HUES6 (cell line): ENCODE measurements at regions not wholly inside any gene's neighbourhood (a gene's known extent, or its start where the extent isn't known, plus 50 kb on each side); places are given as distances from the start of the nearest gene placed in this dataset.

Source experiments
- H3K27ac ChIP-seq: 2 replicates; pipeline ENCODE4 v1.7.0; 2013; ENCODE audit warnings: low read depth, mild to moderate bottlenecking, low read length, inconsistent platforms
- H3K27me3 ChIP-seq: 2 replicates; pipeline ENCODE4 v1.6.1; 2013; ENCODE audit warnings: low read length; ENCODE audit not compliant: control insufficient read depth, insufficient read depth
- H3K36me3 ChIP-seq: 2 replicates; pipeline ENCODE4 v1.6.1; 2013; ENCODE audit warnings: low read length; ENCODE audit not compliant: control insufficient read depth, insufficient read depth
- H3K4me1 ChIP-seq: 2 replicates; pipeline ENCODE4 v1.6.1; 2013; ENCODE audit warnings: low read length; ENCODE audit not compliant: control insufficient read depth, insufficient read depth
- H3K4me3 ChIP-seq: 2 replicates; pipeline ENCODE4 v1.5.1; 2013; ENCODE audit warnings: low read depth, low read length
- H3K9ac ChIP-seq: one replicate; pipeline ENCODE4 v1.6.1; 2013; ENCODE audit warnings: mild to moderate bottlenecking, low read length
- H3K9me3 ChIP-seq: 2 replicates; pipeline ENCODE4 v1.6.1; 2013; ENCODE audit warnings: low read depth, low read length; ENCODE audit not compliant: control insufficient read depth, insufficient read depth

DNA sequence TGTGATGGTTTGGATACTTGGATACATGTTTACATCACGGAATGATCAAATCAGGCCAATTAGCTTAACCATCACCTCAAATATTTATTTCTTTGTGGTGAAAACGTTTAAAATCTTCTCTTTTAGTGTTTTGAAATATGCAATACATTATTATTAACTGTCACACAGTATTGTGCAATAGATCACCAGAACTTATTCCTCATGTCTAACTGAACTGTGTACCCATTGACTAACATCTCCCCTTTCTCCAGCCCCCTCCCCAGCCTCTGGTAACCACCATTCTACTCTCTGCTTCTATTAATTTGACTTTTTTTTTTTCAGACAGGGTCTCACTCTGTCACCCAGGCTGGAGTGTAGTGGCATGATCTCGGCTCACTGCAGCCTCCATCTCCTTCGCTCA lies 471.9 kb downstream of the BCOR start:
- Histone ChIP-seq H3K9me3 (peaks cover 46% of the 10 kb centered on the region), H3K27me3 (no peaks in the 10 kb centered on the region), H3K27ac (no peak overlapping the region), H3K4me1 (no peaks in the 10 kb centered on the region), H3K4me3 (no peak overlapping the region), H3K9ac (no peak overlapping the region), H3K36me3 (no peaks in the 10 kb centered on the region)

DNA sequence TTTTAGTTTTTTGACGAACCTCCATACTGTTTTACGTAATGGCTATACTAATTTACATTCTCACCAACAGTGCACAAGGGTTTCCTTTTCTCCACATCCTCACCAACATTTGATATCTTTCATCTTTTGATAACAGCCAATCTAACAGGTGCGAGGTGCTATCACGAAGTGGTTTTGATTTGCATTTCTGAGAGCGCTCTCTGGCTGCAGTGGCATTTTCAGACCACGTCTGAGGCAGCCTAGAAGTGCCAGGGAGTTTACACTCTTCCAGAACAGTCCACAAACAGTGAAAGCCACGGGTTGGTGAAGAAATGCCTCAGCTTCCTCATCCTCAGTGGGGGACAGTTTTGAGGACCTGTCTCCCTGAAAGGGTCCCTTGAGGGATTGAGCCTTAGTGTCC lies 471.0 kb downstream of the BCOR start:
- Histone ChIP-seq H3K4me1 (no peaks in the 10 kb centered on the region), H3K27me3 (no peaks in the 10 kb centered on the region), H3K27ac (no peak overlapping the region), H3K36me3 (no peaks in the 10 kb centered on the region), H3K4me3 (no peak overlapping the region), H3K9me3 (peaks cover 36% of the 10 kb centered on the region), H3K9ac (no peak overlapping the region)

DNA sequence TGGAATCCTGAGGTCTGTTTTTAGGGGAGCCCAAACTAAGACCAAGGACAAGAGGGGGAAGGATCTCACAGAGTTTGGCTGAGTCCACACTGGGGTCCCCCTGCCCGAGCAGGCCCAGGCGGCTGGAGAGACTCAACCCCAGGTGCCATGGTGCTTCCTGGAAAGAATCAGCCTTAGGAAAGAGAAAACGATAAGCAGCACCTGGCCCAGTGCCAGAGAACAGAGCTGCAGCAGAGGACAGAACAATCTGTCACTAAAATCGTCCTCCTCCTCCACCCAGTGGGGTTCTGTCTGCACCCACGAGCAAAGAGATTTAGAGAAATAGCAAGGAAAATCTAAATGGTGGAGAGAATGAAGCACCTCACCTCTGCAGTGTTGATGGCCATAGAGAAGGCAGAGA lies 470.5 kb downstream of the BCOR start:
- no peak overlapping the region for H3K9ac ChIP-seq
- H3K4me1 ChIP-seq = no peaks in the 10 kb centered on the region
- no peaks in the 10 kb centered on the region for H3K36me3 ChIP-seq
- H3K9me3 ChIP-seq = peaks cover 33% of the 10 kb centered on the region
- H3K27ac ChIP-seq = no peak overlapping the region
- H3K27me3 ChIP-seq = no peaks in the 10 kb centered on the region
- no peak overlapping the region for H3K4me3 ChIP-seq

DNA sequence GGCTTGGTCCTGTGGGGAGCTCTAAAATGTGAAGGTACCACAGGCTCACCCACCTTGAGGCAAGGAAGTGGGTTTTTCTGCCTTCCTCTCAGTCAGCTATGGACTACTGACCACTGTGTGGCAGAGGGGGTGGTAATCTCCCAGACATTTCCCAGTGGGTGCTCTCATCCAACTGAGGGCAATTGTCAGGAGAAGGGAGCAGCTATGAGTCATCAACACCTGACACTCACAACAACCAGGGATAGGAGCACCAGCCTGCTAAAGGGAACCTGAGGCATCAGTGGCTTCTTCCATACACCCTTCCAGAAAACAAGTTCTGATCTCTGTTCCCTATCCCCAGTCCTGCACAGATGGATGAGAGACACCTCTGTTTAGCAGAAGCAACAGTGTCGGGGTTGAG lies 468.8 kb downstream of the BCOR start:
- no peaks in the 10 kb centered on the region for H3K27me3 ChIP-seq
- no peaks in the 10 kb centered on the region for H3K4me1 ChIP-seq
- H3K36me3 ChIP-seq = no peaks in the 10 kb centered on the region
- no peak overlapping the region for H3K4me3 ChIP-seq
- no peak overlapping the region for H3K9ac ChIP-seq
- no peak overlapping the region for H3K27ac ChIP-seq
- H3K9me3 ChIP-seq = peaks cover 26% of the 10 kb centered on the region; the same call in 1 of the 2 replicates

DNA sequence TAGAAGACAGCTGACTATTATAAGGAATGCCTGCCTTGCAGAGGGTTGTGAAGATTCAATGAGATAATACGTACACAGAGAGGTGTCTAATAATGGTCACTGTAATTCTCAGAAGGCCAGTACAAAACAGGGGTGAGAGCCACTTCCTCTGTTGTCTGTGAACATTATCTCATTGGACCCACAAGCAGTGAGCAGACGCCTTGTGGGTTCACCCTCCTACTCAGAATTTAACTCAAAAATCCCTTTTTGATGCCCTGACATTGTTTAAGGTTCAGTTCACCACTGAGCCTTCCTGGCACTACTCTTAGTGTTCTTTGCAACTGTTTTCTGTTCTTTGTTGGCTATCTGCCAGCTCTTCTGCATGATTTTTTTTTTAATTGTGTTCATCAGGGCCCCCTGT lies 467.4 kb downstream of the BCOR start:
- no peaks in the 10 kb centered on the region for H3K4me1 ChIP-seq
- H3K9me3 ChIP-seq = peaks cover 18% of the 10 kb centered on the region; the same call in 1 of the 2 replicates
- H3K27me3 ChIP-seq = no peaks in the 10 kb centered on the region

DNA sequence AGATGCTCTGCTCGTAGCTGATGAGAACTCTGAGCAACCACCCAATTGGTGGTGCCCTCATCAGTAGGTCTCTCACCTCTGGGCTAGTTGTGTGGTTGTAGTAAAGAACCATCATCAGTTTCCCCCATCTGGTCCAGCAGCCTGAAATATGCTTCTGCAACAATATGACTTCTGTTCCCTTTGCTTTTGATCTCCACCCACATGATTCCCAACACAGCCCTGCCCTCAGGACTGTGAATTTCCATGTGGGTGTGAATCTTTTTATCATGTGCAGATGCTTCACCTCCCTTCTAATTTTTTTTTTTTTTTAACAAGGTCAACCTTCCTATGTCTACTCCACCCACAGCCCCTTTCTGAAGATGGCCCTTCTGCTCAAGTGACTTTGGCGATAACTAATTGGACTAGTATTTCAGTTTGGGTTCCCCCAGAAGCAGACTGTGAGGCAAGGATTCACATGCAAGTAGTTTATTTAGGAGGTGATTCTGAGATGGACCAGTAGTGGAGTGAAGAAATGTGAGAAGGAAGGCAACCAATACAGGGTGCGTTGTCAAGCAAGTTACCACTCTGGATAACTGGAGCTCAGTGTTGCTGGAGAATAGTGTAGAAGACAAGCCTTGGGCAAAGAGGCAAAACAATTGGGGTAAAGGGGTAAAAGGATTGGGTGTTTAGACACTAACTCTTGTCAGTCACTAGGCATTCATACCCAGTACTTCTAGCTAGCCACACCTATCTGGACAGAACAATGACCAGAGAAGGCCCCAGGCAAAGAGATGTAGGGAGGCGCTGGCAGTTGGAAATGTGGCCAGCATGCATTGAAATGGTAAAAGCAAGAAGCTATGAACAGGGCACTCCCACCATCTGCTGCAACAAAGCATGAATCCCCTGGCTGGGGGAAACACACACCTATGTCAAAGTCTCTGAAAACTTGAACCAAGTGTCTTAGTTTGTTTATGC lies 466.2 kb downstream of the BCOR start:
- H3K4me1 ChIP-seq = no peaks in the 10 kb centered on the region
- H3K9ac ChIP-seq = no peak overlapping the region
- H3K9me3 ChIP-seq = peaks cover 17% of the 10 kb centered on the region; the same call in 1 of the 2 replicates
- H3K27me3 ChIP-seq = no peaks in the 10 kb centered on the region
- no peaks in the 10 kb centered on the region for H3K36me3 ChIP-seq
- no peak overlapping the region for H3K27ac ChIP-seq
- H3K4me3 ChIP-seq = no peak overlapping the region

More for the DNA sequence above, 467.4 kb downstream of the BCOR start:
- Histone ChIP-seq H3K36me3 (no peaks in the 10 kb centered on the region), H3K4me3 (no peak overlapping the region), H3K9ac (no peak overlapping the region), H3K27ac (no peak overlapping the region)

DNA sequence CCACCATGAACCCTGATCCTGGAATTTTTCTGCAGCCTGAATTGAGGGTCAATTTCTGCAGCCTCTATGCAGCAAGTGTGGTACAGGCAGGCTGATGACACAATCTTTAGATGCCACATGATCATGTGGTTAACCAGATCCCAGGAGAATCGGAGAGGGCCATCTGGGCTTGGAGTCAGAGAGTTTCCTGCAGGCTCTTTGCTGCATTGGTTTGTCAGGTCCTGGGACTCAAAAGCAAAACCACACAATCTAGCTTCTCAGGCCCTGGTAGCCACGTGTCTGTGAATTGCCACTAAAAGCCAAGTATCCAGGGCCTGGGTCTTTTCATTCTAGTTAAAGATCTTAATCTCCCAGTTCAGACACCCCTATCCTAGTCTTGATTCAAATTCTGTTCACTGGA lies 464.5 kb downstream of the BCOR start:
- no peaks in the 10 kb centered on the region for H3K4me1 ChIP-seq
- H3K9me3 ChIP-seq = peaks cover 18% of the 10 kb centered on the region; the same call in 1 of the 2 replicates
- H3K27me3 ChIP-seq = no peaks in the 10 kb centered on the region
- H3K27ac ChIP-seq = no peak overlapping the region
- no peak overlapping the region for H3K9ac ChIP-seq
- H3K4me3 ChIP-seq = no peak overlapping the region
- H3K36me3 ChIP-seq = no peaks in the 10 kb centered on the region

DNA sequence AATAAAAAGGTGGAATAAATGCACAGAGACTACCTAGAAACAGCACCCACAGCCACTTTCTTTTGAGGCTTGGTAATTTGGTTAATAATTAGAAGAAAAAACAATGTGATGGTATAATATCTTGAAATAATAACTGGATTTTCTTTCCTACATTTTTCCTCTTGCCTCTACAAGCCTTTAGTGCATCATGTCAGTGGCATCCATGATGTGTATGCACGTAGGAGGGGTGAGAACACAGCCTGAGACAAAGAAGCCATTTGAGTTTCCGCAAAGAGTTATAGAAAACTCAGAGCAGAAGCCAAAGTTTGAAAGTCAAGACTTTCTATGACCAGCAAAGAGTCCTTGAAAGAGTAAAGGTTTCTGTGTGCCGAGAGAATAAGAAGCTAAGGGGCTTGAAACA lies 461.3 kb downstream of the BCOR start:
- no peaks in the 10 kb centered on the region for H3K36me3 ChIP-seq
- H3K9me3 ChIP-seq = peaks cover 18% of the 10 kb centered on the region; the same call in 1 of the 2 replicates

DNA sequence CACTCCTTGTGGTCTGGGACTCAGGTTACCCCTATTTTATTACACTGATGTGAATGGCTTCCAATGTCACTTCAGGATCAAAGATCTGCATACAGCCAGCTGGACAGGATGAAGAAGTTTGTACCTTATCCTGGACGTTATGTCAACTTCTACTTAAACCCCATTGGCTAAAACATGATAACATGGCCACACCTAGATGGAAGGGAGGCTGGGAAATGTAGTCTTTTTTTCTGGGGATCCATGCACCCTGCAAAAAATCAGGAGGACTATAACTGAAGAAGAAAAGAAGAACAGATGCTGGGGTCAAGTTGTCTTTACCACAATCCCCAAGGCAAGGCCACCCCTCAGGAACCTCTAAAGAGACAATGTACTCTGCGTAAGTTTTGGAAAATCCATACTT lies 459.2 kb downstream of the BCOR start:
- no peaks in the 10 kb centered on the region for H3K36me3 ChIP-seq
- H3K27ac ChIP-seq = no peak overlapping the region
- H3K4me3 ChIP-seq = no peak overlapping the region
- H3K4me1 ChIP-seq = peaks cover 11% of the 10 kb centered on the region; the same call in 1 of the 2 replicates
- H3K9ac ChIP-seq = no peak overlapping the region
- H3K27me3 ChIP-seq = no peaks in the 10 kb centered on the region
- peaks cover 14% of the 10 kb centered on the region; the same call in 1 of the 2 replicates for H3K9me3 ChIP-seq

More for the DNA sequence above, 461.3 kb downstream of the BCOR start:
- no peak overlapping the region for H3K27ac ChIP-seq
- no peaks in the 10 kb centered on the region for H3K27me3 ChIP-seq
- no peak overlapping the region for H3K9ac ChIP-seq
- no peaks in the 10 kb centered on the region for H3K4me1 ChIP-seq
- no peak overlapping the region for H3K4me3 ChIP-seq

DNA sequence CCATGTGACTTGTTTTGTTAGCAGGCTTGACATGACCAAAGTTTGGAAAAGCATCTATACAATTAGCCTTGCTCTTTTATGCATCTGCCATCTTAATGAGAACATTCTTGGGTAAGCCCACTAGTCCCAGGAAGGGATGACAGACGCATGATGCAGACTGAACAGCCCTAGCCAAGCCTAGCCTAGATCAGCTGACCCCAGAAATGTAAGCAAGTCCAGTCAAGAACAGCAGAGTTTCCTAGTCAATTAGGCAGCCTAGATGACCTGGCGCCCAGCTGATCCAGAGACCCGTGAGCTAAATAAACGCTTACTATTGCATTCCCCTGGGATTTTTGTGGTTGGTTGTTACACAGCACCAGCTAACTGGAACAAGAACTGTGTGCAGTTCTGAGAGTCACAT lies 457.9 kb downstream of the BCOR start:
- H3K27me3 ChIP-seq = no peaks in the 10 kb centered on the region
- H3K27ac ChIP-seq = no peak overlapping the region
- H3K9ac ChIP-seq = no peak overlapping the region
- H3K9me3 ChIP-seq = peaks cover 11% of the 10 kb centered on the region; the same call in 1 of the 2 replicates
- H3K4me3 ChIP-seq = no peak overlapping the region
- H3K4me1 ChIP-seq = peaks cover 11% of the 10 kb centered on the region; the same call in 1 of the 2 replicates
- H3K36me3 ChIP-seq = no peaks in the 10 kb centered on the region

DNA sequence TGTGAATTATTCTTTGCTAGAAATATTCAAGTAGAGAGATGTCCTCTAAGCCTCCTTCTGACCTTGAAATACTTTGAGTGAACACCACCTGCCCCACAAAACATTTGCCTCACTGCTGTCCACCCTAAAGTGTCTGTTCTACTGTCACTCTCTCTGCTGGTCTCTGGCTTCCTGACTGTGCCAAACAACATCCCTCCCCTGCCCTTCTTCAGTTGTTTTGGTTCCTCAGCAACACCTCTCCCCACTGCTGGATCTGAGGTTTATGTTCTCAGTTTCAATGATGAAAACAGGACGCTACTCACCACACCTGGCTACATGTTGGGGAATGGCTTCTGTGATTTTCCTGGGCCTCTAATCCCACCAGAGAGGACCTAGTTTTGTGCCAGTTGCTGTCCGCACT lies 456.9 kb downstream of the BCOR start:
- no peak overlapping the region for H3K27ac ChIP-seq
- H3K4me1 ChIP-seq = peaks cover 15% of the 10 kb centered on the region; the same call in 1 of the 2 replicates
- H3K9me3 ChIP-seq = peaks cover 11% of the 10 kb centered on the region; the same call in 1 of the 2 replicates
- H3K9ac ChIP-seq = no peak overlapping the region
- no peaks in the 10 kb centered on the region for H3K27me3 ChIP-seq
- H3K4me3 ChIP-seq = no peak overlapping the region
- no peaks in the 10 kb centered on the region for H3K36me3 ChIP-seq
